PC-3 (cell line): ENCODE measurements at regions not wholly inside any gene's neighbourhood (a gene's known extent, or its start where the extent isn't known, plus 50 kb on each side); places are given as distances from the start of the nearest gene placed in this dataset.

Experiments
- CTCF ChIP-seq: fragments of 300-600 bp; sonication (generic); conservative IDR thresholded peaks from 2 replicates; pipeline ENCODE4 v1.5.1; 2017; ENCODE audit warnings: antibody characterized with exemption, low read depth, mild to moderate bottlenecking, low read length
- EZH2 ChIP-seq: fragments of 300-600 bp; sonication (generic); IDR thresholded peaks from one replicate; pipeline ENCODE4 v1.6.1; 2017; ENCODE audit warnings: antibody characterized with exemption, mild to moderate bottlenecking, low read length; ENCODE audit not compliant: unreplicated experiment

GRCh38 chr5:174612686-174613085 is 111.7 kb upstream of the MSX2 start:
- TF ChIP-seq EZH2 (no peak), CTCF (no peak)
